DMS114 treated with DMSO at 0.1 percent for 48 hours (cell line): ENCODE measurements at regions not wholly inside any gene's neighbourhood (a gene's known extent, or its start where the extent isn't known, plus 50 kb on each side); places are given as distances from the start of the nearest gene placed in this dataset.

Experiments
- DNase-seq: peaks from one replicate; lab custom pipeline; 2025; ENCODE audit not compliant: unreplicated experiment; lab: John Stamatoyannopoulos, UW

DNA sequence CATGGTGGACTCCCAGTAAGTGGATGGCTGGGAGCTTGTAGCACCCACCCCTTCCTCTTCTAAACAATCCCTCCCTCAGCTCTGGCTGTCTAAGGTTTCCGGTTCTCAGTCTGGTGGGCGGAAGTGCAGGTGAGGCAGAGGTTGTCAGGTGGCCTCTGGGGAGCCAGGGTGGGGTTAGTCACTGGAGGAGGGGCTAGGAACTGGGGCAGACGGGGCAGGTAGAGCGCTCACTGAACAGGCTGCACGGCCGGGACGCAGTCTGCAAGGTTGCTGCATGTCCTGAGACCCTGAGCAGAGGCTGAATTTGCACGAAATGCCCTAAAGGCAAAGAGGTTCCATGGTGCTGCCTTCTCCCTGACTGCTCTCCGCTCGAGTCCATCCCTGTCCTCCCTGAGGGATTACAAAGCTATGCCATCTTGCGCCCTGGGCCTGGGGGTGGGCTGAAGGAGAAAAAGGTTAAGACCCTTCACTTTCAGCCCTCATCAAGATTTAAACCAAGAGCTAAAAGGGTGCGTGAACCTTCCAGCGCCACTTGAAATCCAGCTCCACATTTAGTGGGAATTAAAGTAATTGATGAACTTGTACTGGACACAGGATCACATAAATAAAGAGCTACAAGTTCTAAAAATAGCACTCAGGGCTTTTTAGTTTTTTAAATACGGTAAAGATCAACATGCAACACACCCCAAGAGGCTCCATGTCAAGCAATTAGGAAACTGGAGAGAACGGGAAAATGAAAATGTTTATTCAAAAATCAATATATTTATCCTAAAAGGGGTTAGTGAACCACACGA, 62.3 kb upstream of the CTBP2 start:
- no peak for DNase-seq

DNA sequence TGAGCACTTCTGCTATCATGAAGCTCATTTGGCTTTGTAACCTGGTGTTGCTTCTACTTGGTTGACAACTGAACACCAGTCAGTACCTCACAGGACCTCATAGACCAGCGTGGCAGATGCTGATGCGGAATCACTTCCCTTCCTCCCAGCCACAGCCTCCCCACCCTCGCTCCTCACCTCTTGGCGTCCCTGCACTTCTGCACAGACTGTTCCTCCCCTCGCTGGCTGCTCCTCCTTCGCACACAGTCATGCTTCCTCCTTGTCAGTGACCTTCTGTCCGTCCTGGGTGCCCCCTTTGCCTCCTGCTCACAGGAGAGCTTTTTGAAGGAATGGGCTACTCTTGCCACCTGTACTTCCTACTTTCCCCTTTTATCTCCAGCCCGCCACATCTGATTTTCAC, 61.4 kb upstream of the CTBP2 start:
- no peak for DNase-seq

DNA sequence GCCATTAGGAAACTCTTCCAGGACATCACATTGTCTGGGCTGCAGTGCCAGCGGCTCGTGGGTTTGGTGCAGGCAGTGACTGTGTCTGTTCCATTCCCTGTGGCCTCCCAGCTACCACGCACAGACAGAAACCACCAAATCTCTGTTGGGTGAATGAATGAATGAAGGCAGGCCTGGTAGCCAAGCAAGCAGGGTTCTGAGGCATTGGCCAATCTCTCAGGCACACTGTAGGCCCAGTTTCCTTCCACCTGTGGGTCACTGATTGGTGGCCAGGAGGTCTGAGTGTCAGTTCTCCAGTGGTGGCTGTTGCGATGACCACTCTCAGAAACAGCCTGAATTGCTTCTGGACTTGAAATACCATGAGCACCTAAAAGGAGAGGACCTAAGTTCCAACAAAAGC, 59.4 kb upstream of the CTBP2 start:
- DNase-seq, result no peak

DNA sequence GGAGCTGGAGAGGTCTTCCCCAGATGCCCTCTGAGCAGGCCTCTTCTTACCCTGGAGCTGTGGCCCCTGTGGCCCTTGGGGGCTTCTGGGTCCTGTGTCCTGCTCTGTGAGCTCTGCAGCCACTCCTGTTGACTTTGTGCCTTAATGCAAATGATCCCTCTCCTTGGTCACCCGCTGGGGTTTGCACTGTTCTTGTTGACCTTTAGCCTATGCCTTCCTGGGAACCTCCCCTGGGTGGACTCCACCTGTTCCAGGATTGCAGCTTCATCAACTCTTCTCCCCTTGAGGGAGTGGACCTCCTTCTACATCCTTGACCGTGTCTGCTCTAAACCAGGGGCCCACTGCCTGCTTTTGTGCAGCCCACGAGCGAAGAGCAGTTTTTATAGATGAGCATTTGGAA, 58.6 kb upstream of the CTBP2 start:
- no peak for DNase-seq

DNA sequence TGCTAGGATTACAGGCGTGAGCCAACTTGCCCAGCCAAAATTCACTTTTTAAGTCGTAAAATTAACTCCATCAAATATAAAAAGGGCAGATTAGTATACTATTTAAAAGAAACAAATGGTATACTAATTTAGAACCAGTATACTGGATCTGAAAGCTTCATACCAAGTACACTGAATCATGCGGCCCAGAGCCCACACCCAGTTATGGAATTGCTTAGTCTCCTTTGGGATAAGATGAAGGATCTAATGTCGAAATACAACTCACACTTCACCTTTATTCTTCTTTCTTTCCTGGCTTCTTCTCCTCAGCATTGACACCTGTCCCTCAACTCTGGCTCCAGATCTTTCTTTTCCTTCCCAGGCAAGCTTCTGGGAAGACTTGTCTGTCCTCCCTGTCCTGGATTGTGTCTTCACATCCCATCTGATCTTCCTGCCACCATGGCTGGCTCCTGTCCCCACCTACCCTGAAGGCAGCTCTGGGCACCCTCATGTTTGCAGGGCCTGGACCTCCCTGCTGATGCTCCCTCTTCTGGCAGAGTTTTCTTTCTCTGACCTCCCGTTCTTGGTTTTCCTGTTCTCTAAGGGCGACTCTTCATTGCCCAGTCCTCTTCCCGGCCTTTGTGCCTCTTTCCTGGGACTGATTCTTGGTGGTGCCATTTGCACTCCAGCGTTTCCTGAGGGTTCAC, 57.8 kb upstream of the CTBP2 start:
- no peak for DNase-seq

DNA sequence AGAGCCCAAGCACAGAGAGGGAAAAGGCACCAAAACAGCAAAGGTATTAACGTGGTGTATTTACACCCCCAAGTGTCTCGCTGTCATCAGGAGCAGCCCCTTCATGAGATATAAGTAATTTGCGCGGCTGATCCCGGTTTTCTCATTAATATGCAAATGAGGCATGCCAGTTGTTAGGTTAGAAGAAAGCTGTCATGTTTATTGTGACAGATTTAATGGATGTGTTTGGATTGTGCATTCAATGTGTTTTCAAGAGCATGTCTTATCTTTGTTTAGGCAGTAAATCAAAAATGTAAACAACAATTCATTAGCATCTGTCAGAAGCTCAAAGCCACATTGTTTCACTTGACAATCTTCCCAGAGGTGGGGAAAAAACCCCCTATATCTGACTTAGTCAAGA, 56.5 kb upstream of the CTBP2 start:
- DNase-seq, result no peak

DNA sequence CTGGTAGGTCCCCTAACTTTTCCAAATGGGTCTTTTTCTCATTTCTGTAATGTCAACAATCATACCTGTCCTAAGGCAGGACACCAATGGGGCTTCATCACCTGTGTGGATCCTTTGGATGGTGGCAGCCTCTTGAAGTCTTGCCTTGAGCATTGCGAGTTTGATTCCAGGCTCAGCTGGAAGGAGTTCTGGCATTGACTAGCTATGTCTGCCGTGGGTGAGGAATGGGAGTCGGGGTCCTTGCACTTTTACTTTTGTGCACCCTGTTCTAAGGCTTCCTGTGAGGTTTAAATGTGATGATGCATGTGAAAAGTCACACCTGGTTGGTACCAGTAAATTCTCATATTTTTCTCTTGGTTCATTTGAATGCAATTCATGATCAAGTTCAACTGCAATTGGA, 55.9 kb upstream of the CTBP2 start:
- DNase-seq, result no peak

DNA sequence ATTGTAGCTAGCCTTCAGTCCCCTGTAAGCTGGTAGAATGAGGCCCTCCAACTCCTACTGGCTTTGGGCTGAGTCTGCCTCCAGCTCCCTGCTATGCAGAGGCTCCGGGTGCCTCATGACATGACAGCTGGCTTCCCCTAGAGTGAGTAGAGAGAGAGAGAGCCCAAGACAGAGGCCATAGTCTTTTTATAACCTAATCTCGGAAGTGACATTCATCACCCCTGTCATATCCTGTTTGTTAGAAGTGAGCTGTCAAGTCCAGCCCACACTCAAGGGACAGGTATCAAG, 53.9 kb upstream of the CTBP2 start:
- no peak for DNase-seq

DNA sequence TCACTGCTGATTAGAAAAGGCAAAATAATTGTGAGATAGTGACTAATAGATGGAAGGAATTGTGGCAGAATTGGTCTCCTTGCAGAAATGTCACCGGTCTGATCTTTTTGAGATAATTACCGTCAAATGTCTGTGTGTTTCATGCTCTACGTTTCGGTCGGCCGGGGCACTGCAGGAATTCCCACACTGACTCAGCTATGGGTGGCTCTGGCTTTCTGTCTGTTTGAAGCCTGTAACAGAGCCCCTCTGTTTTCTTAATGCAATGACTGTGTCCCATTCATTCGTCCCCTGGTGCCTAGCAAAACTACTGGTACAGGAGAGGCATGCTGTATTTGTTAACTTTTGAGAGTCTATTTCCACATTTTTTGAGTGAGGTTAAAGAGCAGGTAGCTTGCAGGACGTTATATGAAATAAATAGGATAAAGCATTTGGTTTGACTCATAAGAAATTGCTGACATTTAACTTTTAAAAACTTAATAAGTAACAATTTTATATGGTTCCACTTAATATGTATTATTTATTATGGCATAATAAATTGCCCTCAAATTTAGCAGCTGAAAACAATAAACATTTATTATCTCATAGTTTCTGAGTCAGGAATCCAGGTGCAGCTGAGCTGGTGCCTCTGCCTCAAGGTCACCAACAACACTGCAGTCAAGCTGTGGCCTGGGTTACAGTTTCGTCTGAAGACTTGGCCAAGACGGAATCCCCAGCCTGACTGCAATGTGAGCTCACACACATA, 53.3 kb upstream of the CTBP2 start:
- no peak for DNase-seq

DNA sequence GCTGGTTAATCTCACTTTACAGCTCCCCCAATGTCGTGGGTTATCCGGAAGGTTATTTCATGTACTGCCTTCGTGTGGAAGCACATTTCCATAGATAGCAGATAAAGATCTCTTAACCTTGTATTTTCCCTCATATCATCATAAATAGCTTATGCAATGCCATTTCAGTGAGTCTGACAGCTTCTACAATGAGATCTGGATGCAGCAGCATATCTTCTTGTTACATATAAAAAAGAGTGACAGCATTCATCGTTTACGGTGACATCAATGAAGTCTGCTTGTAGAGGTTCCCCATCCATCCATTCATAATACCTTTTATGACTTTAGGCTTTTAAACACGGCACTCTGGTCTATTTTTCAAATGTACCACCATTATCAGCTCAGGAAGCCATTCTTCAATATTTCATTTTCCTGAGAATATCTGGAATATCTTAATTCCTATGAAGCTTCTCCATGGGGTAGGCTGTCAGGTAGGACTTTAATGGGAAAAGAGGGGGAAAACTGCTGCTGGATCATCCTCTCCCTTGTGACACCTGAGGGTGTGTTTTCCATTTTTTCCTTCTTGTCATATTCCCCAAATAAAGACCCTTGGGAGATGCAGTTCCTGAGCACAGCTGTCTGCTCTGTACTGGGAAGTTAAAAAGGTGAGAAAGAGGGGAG, 51.9 kb upstream of the CTBP2 start:
- DNase-seq, result no peak
